DND-41 (cell line): ENCODE measurements at regions not wholly inside any gene's neighbourhood (a gene's known extent, or its start where the extent isn't known, plus 50 kb on each side); places are given as distances from the start of the nearest gene placed in this dataset.

ENCODE experiments used
- ATAC-seq: fragments of 200-7000 bp; cut with Tn5 transposase; 3 replicates; pipeline ENCODE4 v1.9.1; 2021; ENCODE audit warnings: low read depth; ENCODE audit not compliant: insufficient read depth
- DNase-seq: peaks from one replicate; pipeline ENCODE4 v3.0.0-alpha.2; 2020
- H2AFZ ChIP-seq: 2 replicates; pipeline ENCODE4 v1.6.0; 2012; ENCODE audit warnings: low read depth, low read length
- H3K27ac ChIP-seq: 2 replicates; pipeline ENCODE4 v1.5.1; 2012; ENCODE audit warnings: low read length, inconsistent platforms
- H3K27me3 ChIP-seq: fragments of 200-600 bp; sonication (generic); 2 replicates; pipeline ENCODE4 v1.6.0; 2012; ENCODE audit warnings: low read length, mild to moderate bottlenecking, inconsistent platforms; ENCODE audit not compliant: insufficient read depth, poor library complexity
- H3K36me3 ChIP-seq: 2 replicates; pipeline ENCODE4 v1.5.1; 2012; ENCODE audit warnings: low read length, inconsistent platforms; ENCODE audit not compliant: insufficient read depth
- H3K4me1 ChIP-seq: 2 replicates; pipeline ENCODE4 v1.5.1; 2012; ENCODE audit warnings: mild to moderate bottlenecking, low read length; ENCODE audit not compliant: insufficient read depth
- H3K4me2 ChIP-seq: 2 replicates; pipeline ENCODE4 v1.6.0; 2012; ENCODE audit warnings: mild to moderate bottlenecking, moderate library complexity, low read length, inconsistent platforms; ENCODE audit not compliant: insufficient read depth
- H3K4me3 ChIP-seq, 2 experiments: fragments of 200-600 bp in 1 of 2; shearing (Covaris generic) in 1 of 2; 2 replicates each; pipeline ENCODE4 v1.5.1; 2012 to 2016; ENCODE audit warnings: inconsistent platforms in 2 of 2, low read length in 2 of 2, mild to moderate bottlenecking in 2 of 2, low read depth in 1 of 2, moderate library complexity in 1 of 2
- H3K79me2 ChIP-seq: 2 replicates; pipeline ENCODE4 v1.6.0; 2012; ENCODE audit warnings: low read length, inconsistent platforms; ENCODE audit not compliant: insufficient read depth
- H3K9ac ChIP-seq: 2 replicates; pipeline ENCODE4 v1.6.0; 2012; ENCODE audit warnings: low read depth, mild to moderate bottlenecking, inconsistent platforms, low read length, moderate library complexity
- H3K9me3 ChIP-seq: 2 replicates; pipeline ENCODE4 v1.5.1; 2012; ENCODE audit warnings: low read length, moderate library complexity, mild to moderate bottlenecking, inconsistent platforms; ENCODE audit not compliant: insufficient read depth, severe bottlenecking
- H4K20me1 ChIP-seq: 2 replicates; pipeline ENCODE4 v1.6.0; 2012; ENCODE audit warnings: low read length; ENCODE audit not compliant: insufficient read depth
- EZH2 ChIP-seq: IDR thresholded peaks from 3 replicates; pipeline ENCODE4 v1.6.1; 2012; ENCODE audit warnings: borderline replicate concordance, low read depth, mild to moderate bottlenecking, moderate library complexity, low read length, inconsistent platforms; ENCODE audit not compliant: severe bottlenecking
- TF ChIP-seq, protein P1 (sequence below): IDR thresholded peaks from 2 replicates; pipeline ENCODE4 v1.5.1; 2012; ENCODE audit warnings: borderline replicate concordance, low read length, moderate library complexity, mild to moderate bottlenecking; ENCODE audit not compliant: poor library complexity, severe bottlenecking; ENCODE audit errors: extremely low read depth

DNA sequence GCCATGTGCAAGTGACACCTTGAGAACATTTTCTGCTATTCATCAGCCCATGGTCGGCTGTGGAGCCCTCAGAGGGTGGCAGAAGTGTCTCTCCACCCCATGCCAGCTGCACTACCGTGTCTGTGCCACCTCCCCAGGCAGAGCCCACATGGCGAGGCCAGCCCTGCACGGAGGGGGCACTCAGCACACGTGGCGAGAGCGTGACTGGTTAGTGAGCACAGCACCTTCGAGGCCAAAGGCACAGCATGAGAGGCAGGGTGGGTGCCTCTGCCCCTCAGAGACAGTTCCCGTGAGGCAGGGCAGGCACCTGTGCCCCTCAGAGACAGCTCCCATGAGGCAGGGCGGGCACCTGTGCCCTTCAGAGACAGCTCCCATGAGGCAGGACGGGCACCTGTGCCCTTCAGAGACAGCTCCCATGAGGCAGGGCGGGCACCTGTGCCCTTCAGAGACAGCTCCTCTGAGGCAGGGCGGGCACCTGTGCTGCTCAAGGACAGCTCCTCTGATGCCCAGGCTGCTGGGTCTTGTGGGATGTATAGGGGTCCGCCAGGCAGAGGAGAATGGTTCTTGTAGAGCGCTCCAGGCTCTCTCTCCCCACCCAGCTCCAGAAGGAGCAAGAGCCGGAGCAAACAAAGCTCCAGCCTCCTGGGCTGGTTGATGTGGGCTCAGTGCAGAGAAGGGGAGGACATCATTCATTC is 179.8 kb upstream of the PPP1R26 start:
- TF ChIP-seq EZH2 = no peak
- TF ChIP-seq, protein P1, sequence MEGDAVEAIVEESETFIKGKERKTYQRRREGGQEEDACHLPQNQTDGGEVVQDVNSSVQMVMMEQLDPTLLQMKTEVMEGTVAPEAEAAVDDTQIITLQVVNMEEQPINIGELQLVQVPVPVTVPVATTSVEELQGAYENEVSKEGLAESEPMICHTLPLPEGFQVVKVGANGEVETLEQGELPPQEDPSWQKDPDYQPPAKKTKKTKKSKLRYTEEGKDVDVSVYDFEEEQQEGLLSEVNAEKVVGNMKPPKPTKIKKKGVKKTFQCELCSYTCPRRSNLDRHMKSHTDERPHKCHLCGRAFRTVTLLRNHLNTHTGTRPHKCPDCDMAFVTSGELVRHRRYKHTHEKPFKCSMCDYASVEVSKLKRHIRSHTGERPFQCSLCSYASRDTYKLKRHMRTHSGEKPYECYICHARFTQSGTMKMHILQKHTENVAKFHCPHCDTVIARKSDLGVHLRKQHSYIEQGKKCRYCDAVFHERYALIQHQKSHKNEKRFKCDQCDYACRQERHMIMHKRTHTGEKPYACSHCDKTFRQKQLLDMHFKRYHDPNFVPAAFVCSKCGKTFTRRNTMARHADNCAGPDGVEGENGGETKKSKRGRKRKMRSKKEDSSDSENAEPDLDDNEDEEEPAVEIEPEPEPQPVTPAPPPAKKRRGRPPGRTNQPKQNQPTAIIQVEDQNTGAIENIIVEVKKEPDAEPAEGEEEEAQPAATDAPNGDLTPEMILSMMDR = no peak
- Histone ChIP-seq H3K4me2 (no peak overlapping the region), H3K79me2 (no peaks in the 10 kb centered on the region), H2AFZ (no peak overlapping the region), H3K9me3 (no peaks in the 10 kb centered on the region), H3K9ac (no peak overlapping the region), H3K27ac (no peak overlapping the region), H3K36me3 (no peaks in the 10 kb centered on the region), H3K27me3 (peaks cover 2% of the 10 kb centered on the region), H3K4me3 (no peak overlapping the region), H4K20me1 (no peaks in the 10 kb centered on the region), H3K4me1 (no peaks in the 10 kb centered on the region)
- DNase-seq (no peak), ATAC-seq (no peak)

DNA sequence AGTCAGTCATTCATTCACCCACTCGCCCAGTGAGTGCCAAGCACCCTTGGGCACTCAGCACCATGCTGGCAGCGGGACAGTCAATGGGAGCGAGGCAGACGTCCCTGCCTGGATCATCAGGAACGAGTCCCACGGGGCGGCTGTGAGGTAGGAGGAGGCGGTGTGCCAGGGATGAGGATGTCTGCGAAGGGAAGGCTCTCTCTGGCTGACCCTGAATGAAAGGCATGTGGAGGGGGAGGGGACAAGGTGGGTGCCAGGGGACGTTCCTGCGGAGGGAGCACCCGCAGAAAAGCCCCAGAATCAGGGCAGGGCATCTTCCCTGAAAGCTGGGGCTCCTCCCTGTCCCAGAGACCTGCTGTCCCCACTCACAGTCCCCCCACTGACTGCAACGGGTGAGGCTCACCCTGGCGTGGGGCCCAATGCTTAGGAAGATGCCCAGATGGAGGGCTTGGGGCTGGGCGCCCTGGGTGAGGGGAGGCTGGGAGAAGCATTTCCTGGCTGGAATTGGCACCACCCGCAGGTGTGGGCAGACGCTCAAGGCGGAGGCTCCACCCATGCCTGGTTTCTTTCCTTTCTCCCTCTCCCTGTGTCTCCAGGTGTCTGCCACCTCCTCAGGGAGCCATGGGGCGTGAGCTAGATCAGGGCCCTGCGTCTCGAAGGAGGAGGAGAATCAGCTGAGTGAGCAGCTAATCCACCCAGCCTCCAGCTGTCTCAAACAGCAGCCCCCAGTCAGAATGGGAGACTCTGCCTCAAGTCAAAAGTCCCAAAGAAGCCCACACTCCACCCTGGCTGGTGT is 179.0 kb upstream of the PPP1R26 start:
- H3K79me2 ChIP-seq = no peaks in the 10 kb centered on the region
- H3K4me3 ChIP-seq = no peak overlapping the region
- no peaks in the 10 kb centered on the region for H4K20me1 ChIP-seq
- H3K4me2 ChIP-seq = no peak overlapping the region
- H3K9me3 ChIP-seq = no peaks in the 10 kb centered on the region
- DNase-seq (no peak), ATAC-seq (no peak)
- TF ChIP-seq, protein P1 = no peak
- TF ChIP-seq EZH2 = no peak
- H3K27ac ChIP-seq = no peak overlapping the region
- no peak overlapping the region for H3K9ac ChIP-seq
- H3K27me3 ChIP-seq = peaks cover 4% of the 10 kb centered on the region
- no peaks in the 10 kb centered on the region for H3K4me1 ChIP-seq
- H3K36me3 ChIP-seq = no peaks in the 10 kb centered on the region
- H2AFZ ChIP-seq = no peak overlapping the region

DNA sequence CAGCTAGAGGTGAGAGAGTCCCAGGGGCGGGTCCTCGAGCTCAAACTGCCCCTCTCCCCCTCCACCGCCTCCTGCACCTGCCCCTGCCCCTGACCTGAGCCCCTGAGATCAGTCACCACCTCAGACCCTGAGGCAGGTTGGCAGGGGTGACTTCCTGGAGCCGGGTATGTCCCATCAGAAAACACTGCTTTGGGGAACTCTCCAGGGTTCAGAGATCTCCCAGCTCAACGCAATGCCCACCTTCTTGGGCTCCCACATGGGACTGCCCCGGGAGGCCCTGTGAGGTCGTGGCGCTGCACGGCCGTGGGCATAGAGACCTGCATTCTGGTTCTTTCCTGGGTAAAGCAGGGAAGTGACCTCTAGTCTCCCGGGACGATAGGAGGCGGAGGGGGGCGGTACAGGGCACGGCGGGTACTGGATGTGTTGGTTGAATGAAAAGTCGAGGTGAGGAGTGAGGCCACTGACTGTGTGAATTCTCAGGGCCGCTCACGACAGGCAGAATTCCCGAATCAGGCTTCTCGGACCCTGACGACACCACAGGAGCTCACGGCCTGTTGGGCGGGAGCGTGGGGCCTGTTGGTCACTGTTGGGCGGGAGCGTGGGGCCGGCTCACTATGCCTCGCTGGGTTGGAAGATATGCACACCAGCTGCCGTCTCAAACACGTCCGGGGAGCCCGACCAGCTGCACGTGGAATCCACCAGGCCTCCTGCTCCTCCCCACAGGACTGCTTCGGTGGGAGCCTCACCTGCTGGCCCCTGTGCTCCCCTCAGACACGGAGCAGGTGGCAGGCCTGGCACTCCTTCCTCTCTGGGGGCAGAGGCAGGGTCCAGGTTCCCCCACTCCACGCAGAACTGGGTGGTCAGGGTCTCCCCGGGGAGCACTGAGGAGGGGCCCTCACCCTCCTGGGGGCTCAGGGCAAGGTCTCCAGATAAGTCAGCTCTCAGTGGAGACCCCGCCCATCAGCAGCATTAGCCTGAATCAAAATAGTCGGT is 178.0 kb upstream of the PPP1R26 start:
- H3K4me2 ChIP-seq = no peak overlapping the region

More for the DNA sequence above, 178.0 kb upstream of the PPP1R26 start:
- peaks cover 4% of the 10 kb centered on the region for H3K27me3 ChIP-seq
- no peak overlapping the region for H3K27ac ChIP-seq
- DNase-seq = no peak
- no peaks in the 10 kb centered on the region for H3K36me3 ChIP-seq
- no peak overlapping the region for H2AFZ ChIP-seq
- no peaks in the 10 kb centered on the region for H3K4me1 ChIP-seq
- ATAC-seq = no peak
- TF ChIP-seq, protein P1 = no peak
- TF ChIP-seq EZH2 = no peak
- no peaks in the 10 kb centered on the region for H3K79me2 ChIP-seq
- no peak overlapping the region for H3K9ac ChIP-seq
- H3K4me3 ChIP-seq = no peak overlapping the region
- H4K20me1 ChIP-seq = no peaks in the 10 kb centered on the region
- no peaks in the 10 kb centered on the region for H3K9me3 ChIP-seq
